ENCODE measurements at regions not wholly inside any gene's neighbourhood (a gene's known extent, or its start where the extent isn't known, plus 50 kb on each side); places are given as distances from the start of the nearest gene placed in this dataset.

GRCh38 chr6:164495882-164496495, 813.4 kb downstream of the C6orf118 start:
- H3K9ac ChIP-seq (ENCODE audit: control insufficient read depth, extremely low read depth, insufficient read depth, low read length) = no peak overlapping the region
- no peaks in the 10 kb centered on the region for H3K9me1 ChIP-seq (ENCODE audit: control insufficient read depth, extremely low read depth, insufficient read depth, low read length)
- no peak for TF ChIP-seq EZH2 (IDR thresholded peaks at IDR 0.05; ENCODE audit: low read length)
- no peak for TF ChIP-seq CTCF (optimal IDR thresholded peaks at IDR 0.05 in 1 of 3, IDR thresholded peaks at IDR 0.05 in 1 of 3, conservative IDR thresholded peaks at IDR 0.05 in 1 of 3; ENCODE audit: extremely low read depth in 1 of 3, insufficient read depth in 2 of 3, low read length in 3 of 3)
- no peak overlapping the region for H2AFZ ChIP-seq (ENCODE audit: control insufficient read depth, low read length)
- H3K79me2 ChIP-seq (ENCODE audit: control insufficient read depth, insufficient read depth, low read length) = no peaks in the 10 kb centered on the region
- DNase-seq (ENCODE audit: low read depth, low spot score) (no peak), FAIRE-seq (no peak)
- H3K9me3 ChIP-seq (ENCODE audit: control insufficient read depth, low read depth, low read length) = peaks cover 1% of the 10 kb centered on the region
- no peak overlapping the region for H3K4me3 ChIP-seq (ENCODE audit: control insufficient read depth in 2 of 3, extremely low read depth in 1 of 3, insufficient read depth in 2 of 3, low read depth in 1 of 3, low read length in 3 of 3)
- dilution Hi-C loops (cut with MboI; ENCODE audit: extremely low pct_ligation_motif_present, low sequenced_read_pairs) = no loop called here
- H3K4me1 ChIP-seq (ENCODE audit: control insufficient read depth, extremely low read depth, insufficient read depth, low read length) = no peaks in the 10 kb centered on the region
- H3K36me3 ChIP-seq (ENCODE audit: control insufficient read depth in 2 of 2, extremely low read depth in 1 of 2, insufficient read depth in 2 of 2, low read length in 2 of 2) = no peaks in the 10 kb centered on the region
- H3K4me2 ChIP-seq (ENCODE audit: control insufficient read depth, extremely low read depth, insufficient read depth, low read depth, low read length) = no peak overlapping the region
- H4K20me1 ChIP-seq (ENCODE audit: control insufficient read depth, extremely low read depth, insufficient read depth, low read length) = no peaks in the 10 kb centered on the region
- H3K27ac ChIP-seq (ENCODE audit: control insufficient read depth, insufficient read depth, low read length) = no peak overlapping the region
- no peaks in the 10 kb centered on the region for H3K27me3 ChIP-seq (ENCODE audit: control insufficient read depth, extremely low read depth, insufficient read depth, low read length)

GRCh38 chr6:164478426-164478825, 831.0 kb downstream of the C6orf118 start:
- H3K9me1 ChIP-seq (ENCODE audit: control insufficient read depth, extremely low read depth, insufficient read depth, low read length) = no peaks in the 10 kb centered on the region
- H3K9ac ChIP-seq (ENCODE audit: control insufficient read depth, extremely low read depth, insufficient read depth, low read length) = no peak overlapping the region
- H3K36me3 ChIP-seq (ENCODE audit: control insufficient read depth in 2 of 2, extremely low read depth in 1 of 2, insufficient read depth in 2 of 2, low read length in 2 of 2) = no peaks in the 10 kb centered on the region
- H4K20me1 ChIP-seq (ENCODE audit: control insufficient read depth, extremely low read depth, insufficient read depth, low read length) = no peaks in the 10 kb centered on the region
- H3K27ac ChIP-seq (ENCODE audit: control insufficient read depth, insufficient read depth, low read length) = no peak overlapping the region
- no peak overlapping the region for H3K4me3 ChIP-seq (ENCODE audit: control insufficient read depth in 2 of 3, extremely low read depth in 1 of 3, insufficient read depth in 2 of 3, low read depth in 1 of 3, low read length in 3 of 3)
- dilution Hi-C loops (cut with MboI; ENCODE audit: extremely low pct_ligation_motif_present, low sequenced_read_pairs) = no loop called here
- no peaks in the 10 kb centered on the region for H3K9me3 ChIP-seq (ENCODE audit: control insufficient read depth, low read depth, low read length)
- no peaks in the 10 kb centered on the region for H3K4me1 ChIP-seq (ENCODE audit: control insufficient read depth, extremely low read depth, insufficient read depth, low read length)
- DNase-seq (ENCODE audit: low read depth, low spot score) (no peak), FAIRE-seq (no peak)
- H3K27me3 ChIP-seq (ENCODE audit: control insufficient read depth, extremely low read depth, insufficient read depth, low read length) = no peaks in the 10 kb centered on the region
- TF ChIP-seq EZH2 (IDR thresholded peaks at IDR 0.05; ENCODE audit: low read length) (no peak), CTCF (optimal IDR thresholded peaks at IDR 0.05 in 1 of 3, IDR thresholded peaks at IDR 0.05 in 1 of 3, conservative IDR thresholded peaks at IDR 0.05 in 1 of 3; ENCODE audit: extremely low read depth in 1 of 3, insufficient read depth in 2 of 3, low read length in 3 of 3) (no peak)
- H3K79me2 ChIP-seq (ENCODE audit: control insufficient read depth, insufficient read depth, low read length) = no peaks in the 10 kb centered on the region
- no peak overlapping the region for H2AFZ ChIP-seq (ENCODE audit: control insufficient read depth, low read length)
- H3K4me2 ChIP-seq (ENCODE audit: control insufficient read depth, extremely low read depth, insufficient read depth, low read depth, low read length) = no peak overlapping the region

Measured in keratinocyte (primary cell).